Stimulated activated naive CD8-positive, alpha-beta T cell treated with anti-CD3 and anti-CD28 coated beads, Interleukin-15, Interleukin-2, amounts not matched to agents 100 U/mL and 50 U/mL, for 24 hours (primary cell): ENCODE measurements at regions not wholly inside any gene's neighbourhood (a gene's known extent, or its start where the extent isn't known, plus 50 kb on each side); places are given as distances from the start of the nearest gene placed in this dataset.
A peak's percentile ranks its signal among the peaks of the same experiment; 100 is the strongest.
"Not testable (repeated sequence)": the region's sequence is repeated elsewhere in the genome, so short reads cannot be mapped to it uniquely, and the experiment has no call there.

ENCODE experiments used
- ATAC-seq: fragments of 150-1000 bp; cut with Tn5 transposase; one replicate; pipeline ENCODE4 v1.10.0; 2021
- DNase-seq: peaks from one replicate; pipeline ENCODE4 v3.0.0; 2021

GRCh38 chr21:10427277-10427676 is 94.1 kb upstream of the TPTE start:
- ATAC-seq: peak; percentile 1

GRCh38 chr21:10428981-10429534 is 92.3 kb upstream of the TPTE start:
- ATAC-seq, DNase-seq: not testable (repeated sequence)

More at GRCh38 chr21:10427277-10427676, 94.1 kb upstream of the TPTE start:
- not testable (repeated sequence) for DNase-seq

GRCh38 chr21:10430005-10430404 is 91.4 kb upstream of the TPTE start:
- ATAC-seq (no peak), DNase-seq (no peak)

GRCh38 chr21:10431995-10432394 is 89.4 kb upstream of the TPTE start:
- not testable (repeated sequence) for ATAC-seq, DNase-seq

GRCh38 chr21:10432456-10432855 is 88.9 kb upstream of the TPTE start:
- ATAC-seq: not testable (repeated sequence)

GRCh38 chr21:10437977-10438376 is 83.4 kb upstream of the TPTE start:
- DNase-seq, ATAC-seq: not testable (repeated sequence)

More at GRCh38 chr21:10432456-10432855, 88.9 kb upstream of the TPTE start:
- DNase-seq: not testable (repeated sequence)

- DNase-seq: not testable (repeated sequence)
- ATAC-seq: peak; percentile 34
Observed at GRCh38 chr21:10440639-10441038, 80.7 kb upstream of the TPTE start.

- not testable (repeated sequence) for ATAC-seq, DNase-seq
Observed at GRCh38 chr21:10442018-10442417, 79.4 kb upstream of the TPTE start.

GRCh38 chr21:10445685-10446084 is 75.7 kb upstream of the TPTE start:
- DNase-seq: not testable (repeated sequence)

GRCh38 chr21:10449451-10449850 is 71.9 kb upstream of the TPTE start:
- not testable (repeated sequence) for ATAC-seq, DNase-seq

More at GRCh38 chr21:10445685-10446084, 75.7 kb upstream of the TPTE start:
- not testable (repeated sequence) for ATAC-seq

- ATAC-seq, DNase-seq: not testable (repeated sequence)
Observed at GRCh38 chr21:10451274-10451673, 70.1 kb upstream of the TPTE start.

GRCh38 chr21:10457765-10458164 is 63.6 kb upstream of the TPTE start:
- not testable (repeated sequence) for ATAC-seq

GRCh38 chr21:10460957-10461356 is 60.4 kb upstream of the TPTE start:
- ATAC-seq, DNase-seq: not testable (repeated sequence)

More at GRCh38 chr21:10457765-10458164, 63.6 kb upstream of the TPTE start:
- not testable (repeated sequence) for DNase-seq

GRCh38 chr21:10461445-10461844 is 59.9 kb upstream of the TPTE start:
- not testable (repeated sequence) for DNase-seq, ATAC-seq

- DNase-seq (no peak), ATAC-seq (no peak)
Observed at GRCh38 chr21:10463156-10463555, 58.2 kb upstream of the TPTE start.

- ATAC-seq (no peak), DNase-seq (no peak)
Observed at GRCh38 chr21:10464975-10465374, 56.4 kb upstream of the TPTE start.

GRCh38 chr21:10465524-10466110 is 55.8 kb upstream of the TPTE start:
- peak; percentile 24 for ATAC-seq
- not testable (repeated sequence) for DNase-seq

- DNase-seq (no peak), ATAC-seq (no peak)
Observed at GRCh38 chr21:10466200-10466599, 55.2 kb upstream of the TPTE start.
